ENCODE measurements at regions not wholly inside any gene's neighbourhood (a gene's known extent, or its start where the extent isn't known, plus 50 kb on each side); places are given as distances from the start of the nearest gene placed in this dataset.
"Not testable (repeated sequence)": the region's sequence is repeated elsewhere in the genome, so short reads cannot be mapped to it uniquely, and the experiment has no call there.

- WGBS, 2 donors = 74 to 79% methylated on average over 3 of the region's 3 CpGs
- H3K9me3 ChIP-seq (ENCODE audit: control insufficient read depth in 2 of 2, insufficient read depth in 1 of 2, low read depth in 1 of 2, low read length in 1 of 2) = no peaks in the 10 kb centered on the region
- no peaks in the 10 kb centered on the region for H3K36me3 ChIP-seq (ENCODE audit: control insufficient read depth in 2 of 2, insufficient read depth in 2 of 2, low read length in 1 of 2)
- H3K27me3 ChIP-seq (ENCODE audit: control insufficient read depth in 1 of 2, insufficient read depth in 2 of 2, low read length in 2 of 2) = no peaks in the 10 kb centered on the region
- H3K4me1 ChIP-seq (ENCODE audit: control insufficient read depth in 2 of 2, insufficient read depth in 2 of 2, low read length in 1 of 2) = no peaks in the 10 kb centered on the region
- H3K4me3 ChIP-seq (ENCODE audit: low read depth in 1 of 2, low read length in 2 of 2) = no peak overlapping the region
- H3K27ac ChIP-seq (ENCODE audit: low read depth in 2 of 2, low read length in 1 of 2) = no peak overlapping the region
These were observed 479.4 kb upstream of the CBLB start for GRCh38 chr3:106348139-106348690.

GRCh38 chr3:106349191-106349881, 480.5 kb upstream of the CBLB start:
- WGBS, 2 donors = 57 to 78% methylated on average over 2 of the region's 2 CpGs
- Histone ChIP-seq H3K4me1 (ENCODE audit: control insufficient read depth in 2 of 2, insufficient read depth in 2 of 2, low read length in 1 of 2) (no peaks in the 10 kb centered on the region), H3K36me3 (ENCODE audit: control insufficient read depth in 2 of 2, insufficient read depth in 2 of 2, low read length in 1 of 2) (no peaks in the 10 kb centered on the region), H3K4me3 (ENCODE audit: low read depth in 1 of 2, low read length in 2 of 2) (no peak overlapping the region), H3K9me3 (ENCODE audit: control insufficient read depth in 2 of 2, insufficient read depth in 1 of 2, low read depth in 1 of 2, low read length in 1 of 2) (no peaks in the 10 kb centered on the region), H3K27me3 (ENCODE audit: control insufficient read depth in 1 of 2, insufficient read depth in 2 of 2, low read length in 2 of 2) (no peaks in the 10 kb centered on the region), H3K27ac (ENCODE audit: low read depth in 2 of 2, low read length in 1 of 2) (no peak overlapping the region)

GRCh38 chr3:106355873-106356272, 487.1 kb upstream of the CBLB start:
- Histone ChIP-seq H3K9me3 (ENCODE audit: control insufficient read depth in 2 of 2, insufficient read depth in 1 of 2, low read depth in 1 of 2, low read length in 1 of 2) (no peaks in the 10 kb centered on the region), H3K4me3 (ENCODE audit: low read depth in 1 of 2, low read length in 2 of 2) (no peak overlapping the region), H3K4me1 (ENCODE audit: control insufficient read depth in 2 of 2, insufficient read depth in 2 of 2, low read length in 1 of 2) (no peaks in the 10 kb centered on the region), H3K36me3 (ENCODE audit: control insufficient read depth in 2 of 2, insufficient read depth in 2 of 2, low read length in 1 of 2) (no peaks in the 10 kb centered on the region), H3K27ac (ENCODE audit: low read depth in 2 of 2, low read length in 1 of 2) (no peak overlapping the region), H3K27me3 (ENCODE audit: control insufficient read depth in 1 of 2, insufficient read depth in 2 of 2, low read length in 2 of 2) (no peaks in the 10 kb centered on the region)
- WGBS, 2 donors = 79 to 82% methylated on average over 3 of the region's 3 CpGs

- no peaks in the 10 kb centered on the region for H3K9me3 ChIP-seq (ENCODE audit: control insufficient read depth in 2 of 2, insufficient read depth in 1 of 2, low read depth in 1 of 2, low read length in 1 of 2)
- 89 to 93% methylated on average over 3 of the region's 3 CpGs for WGBS, 2 donors
- H3K36me3 ChIP-seq (ENCODE audit: control insufficient read depth in 2 of 2, insufficient read depth in 2 of 2, low read length in 1 of 2) = no peaks in the 10 kb centered on the region
- H3K4me1 ChIP-seq (ENCODE audit: control insufficient read depth in 2 of 2, insufficient read depth in 2 of 2, low read length in 1 of 2) = no peaks in the 10 kb centered on the region
- no peak overlapping the region for H3K27ac ChIP-seq (ENCODE audit: low read depth in 2 of 2, low read length in 1 of 2)
- no peak overlapping the region for H3K4me3 ChIP-seq (ENCODE audit: low read depth in 1 of 2, low read length in 2 of 2)
- H3K27me3 ChIP-seq (ENCODE audit: control insufficient read depth in 1 of 2, insufficient read depth in 2 of 2, low read length in 2 of 2) = no peaks in the 10 kb centered on the region
These were observed 490.9 kb upstream of the CBLB start for GRCh38 chr3:106359692-106360091.

GRCh38 chr3:106360901-106361300, 492.1 kb upstream of the CBLB start:
- WGBS, 2 donors = 92 to 100% methylated on average over 1 of the region's 1 CpG
- H3K27ac ChIP-seq (ENCODE audit: low read depth in 2 of 2, low read length in 1 of 2); H3K27me3 ChIP-seq (ENCODE audit: control insufficient read depth in 1 of 2, insufficient read depth in 2 of 2, low read length in 2 of 2); H3K4me1 ChIP-seq (ENCODE audit: control insufficient read depth in 2 of 2, insufficient read depth in 2 of 2, low read length in 1 of 2); H3K4me3 ChIP-seq (ENCODE audit: low read depth in 1 of 2, low read length in 2 of 2); H3K36me3 ChIP-seq (ENCODE audit: control insufficient read depth in 2 of 2, insufficient read depth in 2 of 2, low read length in 1 of 2); H3K9me3 ChIP-seq (ENCODE audit: control insufficient read depth in 2 of 2, insufficient read depth in 1 of 2, low read depth in 1 of 2, low read length in 1 of 2): not testable (repeated sequence)

GRCh38 chr3:106364477-106364876, 495.7 kb upstream of the CBLB start:
- H3K4me1 ChIP-seq (ENCODE audit: control insufficient read depth in 2 of 2, insufficient read depth in 2 of 2, low read length in 1 of 2) = no peaks in the 10 kb centered on the region
- WGBS, 2 donors = 68 to 84% methylated on average over 1 of the region's 1 CpG
- H3K27ac ChIP-seq (ENCODE audit: low read depth in 2 of 2, low read length in 1 of 2) = no peak overlapping the region
- H3K9me3 ChIP-seq (ENCODE audit: control insufficient read depth in 2 of 2, insufficient read depth in 1 of 2, low read depth in 1 of 2, low read length in 1 of 2) = no peaks in the 10 kb centered on the region
- no peaks in the 10 kb centered on the region for H3K27me3 ChIP-seq (ENCODE audit: control insufficient read depth in 1 of 2, insufficient read depth in 2 of 2, low read length in 2 of 2)
- no peak overlapping the region for H3K4me3 ChIP-seq (ENCODE audit: low read depth in 1 of 2, low read length in 2 of 2)
- H3K36me3 ChIP-seq (ENCODE audit: control insufficient read depth in 2 of 2, insufficient read depth in 2 of 2, low read length in 1 of 2) = no peaks in the 10 kb centered on the region

- Histone ChIP-seq H3K4me3 (ENCODE audit: low read depth in 1 of 2, low read length in 2 of 2) (no peak overlapping the region), H3K4me1 (ENCODE audit: control insufficient read depth in 2 of 2, insufficient read depth in 2 of 2, low read length in 1 of 2) (no peaks in the 10 kb centered on the region), H3K27ac (ENCODE audit: low read depth in 2 of 2, low read length in 1 of 2) (no peak overlapping the region), H3K9me3 (ENCODE audit: control insufficient read depth in 2 of 2, insufficient read depth in 1 of 2, low read depth in 1 of 2, low read length in 1 of 2) (no peaks in the 10 kb centered on the region), H3K36me3 (ENCODE audit: control insufficient read depth in 2 of 2, insufficient read depth in 2 of 2, low read length in 1 of 2) (no peaks in the 10 kb centered on the region), H3K27me3 (ENCODE audit: control insufficient read depth in 1 of 2, insufficient read depth in 2 of 2, low read length in 2 of 2) (no peaks in the 10 kb centered on the region)
- 80 to 87% methylated on average over 1 of the region's 1 CpG for WGBS, 2 donors
These were observed 496.4 kb upstream of the CBLB start for GRCh38 chr3:106365061-106365691.

- no peaks in the 10 kb centered on the region for H3K4me1 ChIP-seq (ENCODE audit: control insufficient read depth in 2 of 2, insufficient read depth in 2 of 2, low read length in 1 of 2)
- no peak overlapping the region for H3K27ac ChIP-seq (ENCODE audit: low read depth in 2 of 2, low read length in 1 of 2)
- no peaks in the 10 kb centered on the region for H3K36me3 ChIP-seq (ENCODE audit: control insufficient read depth in 2 of 2, insufficient read depth in 2 of 2, low read length in 1 of 2)
- no peak overlapping the region for H3K4me3 ChIP-seq (ENCODE audit: low read depth in 1 of 2, low read length in 2 of 2)
- H3K27me3 ChIP-seq (ENCODE audit: control insufficient read depth in 1 of 2, insufficient read depth in 2 of 2, low read length in 2 of 2) = no peaks in the 10 kb centered on the region
- no peaks in the 10 kb centered on the region for H3K9me3 ChIP-seq (ENCODE audit: control insufficient read depth in 2 of 2, insufficient read depth in 1 of 2, low read depth in 1 of 2, low read length in 1 of 2)
These were observed 497.5 kb upstream of the CBLB start for GRCh38 chr3:106366352-106366751.

GRCh38 chr3:106367496-106367895, 498.7 kb upstream of the CBLB start:
- WGBS, 2 donors = 53 to 61% methylated on average over 2 of the region's 2 CpGs
- Histone ChIP-seq H3K36me3 (ENCODE audit: control insufficient read depth in 2 of 2, insufficient read depth in 2 of 2, low read length in 1 of 2) (no peaks in the 10 kb centered on the region), H3K9me3 (ENCODE audit: control insufficient read depth in 2 of 2, insufficient read depth in 1 of 2, low read depth in 1 of 2, low read length in 1 of 2) (no peaks in the 10 kb centered on the region), H3K4me1 (ENCODE audit: control insufficient read depth in 2 of 2, insufficient read depth in 2 of 2, low read length in 1 of 2) (no peaks in the 10 kb centered on the region), H3K4me3 (ENCODE audit: low read depth in 1 of 2, low read length in 2 of 2) (no peak overlapping the region), H3K27ac (ENCODE audit: low read depth in 2 of 2, low read length in 1 of 2) (no peak overlapping the region), H3K27me3 (ENCODE audit: control insufficient read depth in 1 of 2, insufficient read depth in 2 of 2, low read length in 2 of 2) (no peaks in the 10 kb centered on the region)
